ENCODE measurements at regions not wholly inside any gene's neighbourhood (a gene's known extent, or its start where the extent isn't known, plus 50 kb on each side); places are given as distances from the start of the nearest gene placed in this dataset.

- no peak for DNase-seq
- TF ChIP-seq POLR2A (IDR thresholded peaks at IDR 0.05; ENCODE audit: low read length) (no peak), GATA1 (IDR thresholded peaks at IDR 0.05; ENCODE audit: low read depth, low read length) (no peak)
Measured at GRCh38 chr18:64513401-64513800, 364.5 kb upstream of the LINC00305 start.

GRCh38 chr18:64490207-64490606 is 341.3 kb upstream of the LINC00305 start:
- DNase-seq = no peak
- TF ChIP-seq POLR2A (IDR thresholded peaks at IDR 0.05; ENCODE audit: low read length) = no peak
- no peak for TF ChIP-seq GATA1 (IDR thresholded peaks at IDR 0.05; ENCODE audit: low read depth, low read length)

- TF ChIP-seq GATA1 (IDR thresholded peaks at IDR 0.05; ENCODE audit: low read depth, low read length) (no peak), POLR2A (IDR thresholded peaks at IDR 0.05; ENCODE audit: low read length) (no peak)
- no peak for DNase-seq
Measured at GRCh38 chr18:64488698-64489097, 339.8 kb upstream of the LINC00305 start.

GRCh38 chr18:64474773-64475172 is 325.9 kb upstream of the LINC00305 start:
- DNase-seq = no peak
- TF ChIP-seq GATA1 (IDR thresholded peaks at IDR 0.05; ENCODE audit: low read depth, low read length) (no peak), POLR2A (IDR thresholded peaks at IDR 0.05; ENCODE audit: low read length) (no peak)

GRCh38 chr18:64474255-64474654 is 325.4 kb upstream of the LINC00305 start:
- no peak for DNase-seq
- no peak for TF ChIP-seq GATA1 (IDR thresholded peaks at IDR 0.05; ENCODE audit: low read depth, low read length)
- TF ChIP-seq POLR2A (IDR thresholded peaks at IDR 0.05; ENCODE audit: low read length) = no peak

- TF ChIP-seq GATA1 (IDR thresholded peaks at IDR 0.05; ENCODE audit: low read depth, low read length) = no peak
- no peak for TF ChIP-seq POLR2A (IDR thresholded peaks at IDR 0.05; ENCODE audit: low read length)
Measured at GRCh38 chr18:64449434-64449833, 300.5 kb upstream of the LINC00305 start.

GRCh38 chr18:64444819-64445218 is 295.9 kb upstream of the LINC00305 start:
- DNase-seq = no peak
- TF ChIP-seq GATA1 (IDR thresholded peaks at IDR 0.05; ENCODE audit: low read depth, low read length) (no peak), POLR2A (IDR thresholded peaks at IDR 0.05; ENCODE audit: low read length) (no peak)

More at GRCh38 chr18:64449434-64449833, 300.5 kb upstream of the LINC00305 start:
- DNase-seq = no peak

- DNase-seq = no peak
- no peak for TF ChIP-seq GATA1 (IDR thresholded peaks at IDR 0.05; ENCODE audit: low read depth, low read length)
- TF ChIP-seq POLR2A (IDR thresholded peaks at IDR 0.05; ENCODE audit: low read length) = no peak
Measured at GRCh38 chr18:64438178-64438577, 289.3 kb upstream of the LINC00305 start.

- no peak for DNase-seq
- TF ChIP-seq POLR2A (IDR thresholded peaks at IDR 0.05; ENCODE audit: low read length) (no peak), GATA1 (IDR thresholded peaks at IDR 0.05; ENCODE audit: low read depth, low read length) (no peak)
Measured at GRCh38 chr18:64436111-64436510, 287.2 kb upstream of the LINC00305 start.

- no peak for DNase-seq
Measured at GRCh38 chr18:64419156-64419555, 270.3 kb upstream of the LINC00305 start.

GRCh38 chr18:64416990-64417389 is 268.1 kb upstream of the LINC00305 start:
- TF ChIP-seq GATA1 (IDR thresholded peaks at IDR 0.05; ENCODE audit: low read depth, low read length) = no peak
- TF ChIP-seq POLR2A (IDR thresholded peaks at IDR 0.05; ENCODE audit: low read length) = no peak
- DNase-seq = no peak

More at GRCh38 chr18:64419156-64419555, 270.3 kb upstream of the LINC00305 start:
- TF ChIP-seq POLR2A (IDR thresholded peaks at IDR 0.05; ENCODE audit: low read length) = no peak
- no peak for TF ChIP-seq GATA1 (IDR thresholded peaks at IDR 0.05; ENCODE audit: low read depth, low read length)

GRCh38 chr18:64415218-64415617 is 266.3 kb upstream of the LINC00305 start:
- no peak for TF ChIP-seq GATA1 (IDR thresholded peaks at IDR 0.05; ENCODE audit: low read depth, low read length)

GRCh38 chr18:64410685-64411084 is 261.8 kb upstream of the LINC00305 start:
- DNase-seq = no peak
- TF ChIP-seq GATA1 (IDR thresholded peaks at IDR 0.05; ENCODE audit: low read depth, low read length) (no peak), POLR2A (IDR thresholded peaks at IDR 0.05; ENCODE audit: low read length) (no peak)

More at GRCh38 chr18:64415218-64415617, 266.3 kb upstream of the LINC00305 start:
- DNase-seq = no peak

GRCh38 chr18:64409511-64409910 is 260.6 kb upstream of the LINC00305 start:
- TF ChIP-seq POLR2A (IDR thresholded peaks at IDR 0.05; ENCODE audit: low read length) = no peak
- no peak for TF ChIP-seq GATA1 (IDR thresholded peaks at IDR 0.05; ENCODE audit: low read depth, low read length)
- DNase-seq = peak; percentile 5 to 19

- no peak for TF ChIP-seq GATA1 (IDR thresholded peaks at IDR 0.05; ENCODE audit: low read depth, low read length)
- no peak for TF ChIP-seq POLR2A (IDR thresholded peaks at IDR 0.05; ENCODE audit: low read length)
- no peak for DNase-seq
Measured at GRCh38 chr18:64407606-64408005, 258.7 kb upstream of the LINC00305 start.

- no peak for DNase-seq
- no peak for TF ChIP-seq GATA1 (IDR thresholded peaks at IDR 0.05; ENCODE audit: low read depth, low read length)
- TF ChIP-seq POLR2A (IDR thresholded peaks at IDR 0.05; ENCODE audit: low read length) = no peak
Measured at GRCh38 chr18:64405161-64405560, 256.3 kb upstream of the LINC00305 start.
